ENCODE measurements at regions not wholly inside any gene's neighbourhood (a gene's known extent, or its start where the extent isn't known, plus 50 kb on each side); places are given as distances from the start of the nearest gene placed in this dataset.

GRCh38 chr6:84575264-84575663 is 189.1 kb downstream of the TBX18 start:
- TF ChIP-seq CTCF (IDR thresholded peaks at IDR 0.05) (no peak), POLR2A (IDR thresholded peaks at IDR 0.05) (no peak)

All from body of pancreas (tissue), 4 donors.